GM21360 (cell line): ENCODE measurements at regions not wholly inside any gene's neighbourhood (a gene's known extent, or its start where the extent isn't known, plus 50 kb on each side); places are given as distances from the start of the nearest gene placed in this dataset.

Source experiments
- ATAC-seq: cut with Tn5 transposase; IDR thresholded peaks from one replicate; pipeline ENCODE4 v1.9.1; 2021; ENCODE audit warnings: mild to moderate bottlenecking, moderate library complexity; ENCODE audit not compliant: unreplicated experiment

GRCh38 chr21:20652846-20653245 lies 345.4 kb upstream of the NCAM2 start:
- ATAC-seq = no peak

GRCh38 chr21:20661246-20661645 lies 337.0 kb upstream of the NCAM2 start:
- ATAC-seq = no peak

GRCh38 chr21:20661745-20662422 lies 336.3 kb upstream of the NCAM2 start:
- no peak for ATAC-seq

- no peak for ATAC-seq
Observed at GRCh38 chr21:20662514-20662913, 335.7 kb upstream of the NCAM2 start.

GRCh38 chr21:20667931-20668330 lies 330.3 kb upstream of the NCAM2 start:
- no peak for ATAC-seq

- ATAC-seq = no peak
Observed at GRCh38 chr21:20685475-20685874, 312.7 kb upstream of the NCAM2 start.

- ATAC-seq = no peak
Observed at GRCh38 chr21:20698585-20698984, 299.6 kb upstream of the NCAM2 start.

- ATAC-seq = no peak
Observed at GRCh38 chr21:20701235-20701634, 297.0 kb upstream of the NCAM2 start.

- no peak for ATAC-seq
Observed at GRCh38 chr21:20703112-20703767, 295.0 kb upstream of the NCAM2 start.

GRCh38 chr21:20720623-20721022 lies 277.6 kb upstream of the NCAM2 start:
- no peak for ATAC-seq

GRCh38 chr21:20721151-20721550 lies 277.1 kb upstream of the NCAM2 start:
- no peak for ATAC-seq

- ATAC-seq = no peak
Observed at GRCh38 chr21:20728691-20729090, 269.5 kb upstream of the NCAM2 start.

GRCh38 chr21:20729376-20729775 lies 268.8 kb upstream of the NCAM2 start:
- ATAC-seq = no peak

- no peak for ATAC-seq
Observed at GRCh38 chr21:20730441-20730840, 267.8 kb upstream of the NCAM2 start.

GRCh38 chr21:20735257-20735656 lies 263.0 kb upstream of the NCAM2 start:
- no peak for ATAC-seq

GRCh38 chr21:20737227-20737913 lies 260.8 kb upstream of the NCAM2 start:
- ATAC-seq = no peak

- no peak for ATAC-seq
Observed at GRCh38 chr21:20739421-20739820, 258.8 kb upstream of the NCAM2 start.

GRCh38 chr21:20741445-20741844 lies 256.8 kb upstream of the NCAM2 start:
- ATAC-seq = no peak

- no peak for ATAC-seq
Observed at GRCh38 chr21:20760221-20760620, 238.0 kb upstream of the NCAM2 start.

- ATAC-seq = no peak
Observed at GRCh38 chr21:20774737-20775136, 223.5 kb upstream of the NCAM2 start.

GRCh38 chr21:20779321-20779720 lies 218.9 kb upstream of the NCAM2 start:
- ATAC-seq = no peak

- no peak for ATAC-seq
Observed at GRCh38 chr21:20783611-20784010, 214.6 kb upstream of the NCAM2 start.
